ENCODE measurements at regions not wholly inside any gene's neighbourhood (a gene's known extent, or its start where the extent isn't known, plus 50 kb on each side); places are given as distances from the start of the nearest gene placed in this dataset.

- TF ChIP-seq, protein P1, sequence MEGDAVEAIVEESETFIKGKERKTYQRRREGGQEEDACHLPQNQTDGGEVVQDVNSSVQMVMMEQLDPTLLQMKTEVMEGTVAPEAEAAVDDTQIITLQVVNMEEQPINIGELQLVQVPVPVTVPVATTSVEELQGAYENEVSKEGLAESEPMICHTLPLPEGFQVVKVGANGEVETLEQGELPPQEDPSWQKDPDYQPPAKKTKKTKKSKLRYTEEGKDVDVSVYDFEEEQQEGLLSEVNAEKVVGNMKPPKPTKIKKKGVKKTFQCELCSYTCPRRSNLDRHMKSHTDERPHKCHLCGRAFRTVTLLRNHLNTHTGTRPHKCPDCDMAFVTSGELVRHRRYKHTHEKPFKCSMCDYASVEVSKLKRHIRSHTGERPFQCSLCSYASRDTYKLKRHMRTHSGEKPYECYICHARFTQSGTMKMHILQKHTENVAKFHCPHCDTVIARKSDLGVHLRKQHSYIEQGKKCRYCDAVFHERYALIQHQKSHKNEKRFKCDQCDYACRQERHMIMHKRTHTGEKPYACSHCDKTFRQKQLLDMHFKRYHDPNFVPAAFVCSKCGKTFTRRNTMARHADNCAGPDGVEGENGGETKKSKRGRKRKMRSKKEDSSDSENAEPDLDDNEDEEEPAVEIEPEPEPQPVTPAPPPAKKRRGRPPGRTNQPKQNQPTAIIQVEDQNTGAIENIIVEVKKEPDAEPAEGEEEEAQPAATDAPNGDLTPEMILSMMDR (IDR thresholded peaks at IDR 0.05): no peak
- TF ChIP-seq EP300 (IDR thresholded peaks at IDR 0.05): no peak
Measured at GRCh38 chrY:8705636-8706300, 631.5 kb upstream of the TSPY4 start.
